Calu3 (cell line): ENCODE measurements at regions not wholly inside any gene's neighbourhood (a gene's known extent, or its start where the extent isn't known, plus 50 kb on each side); places are given as distances from the start of the nearest gene placed in this dataset.

Experiments used
- BruUV-seq: library from RNA; stranded (reverse); fragments of 400-500 nt; replicated peaks from 2 replicates; lab custom pipeline; 2021; lab: Mats Ljungman, UMichigan
- CTCF ChIA-PET: fragments of 300-600 bp; sonication (Branson Sonifier 250); formaldehyde crosslinking; loops from one replicate; lab custom pipeline; 2022; ENCODE audit warnings: antibody characterized with exemption; lab: Charles Lee
- DNase-seq: peaks from one replicate; pipeline ENCODE4 v3.0.0; 2022
- H3K27ac Mint-ChIP-seq: one replicate; pipeline ENCODE4 v1.8.0; 2022; ENCODE audit warnings: mixed read lengths; ENCODE audit not compliant: unreplicated experiment
- H3K27me3 Mint-ChIP-seq: one replicate; pipeline ENCODE4 v1.8.0; 2022; ENCODE audit warnings: mixed read lengths; ENCODE audit not compliant: unreplicated experiment
- H3K36me3 Mint-ChIP-seq: one replicate; pipeline ENCODE4 v1.8.0; 2022; ENCODE audit warnings: mild to moderate bottlenecking, moderate library complexity, mixed read lengths; ENCODE audit not compliant: insufficient read depth, unreplicated experiment
- H3K4me1 Mint-ChIP-seq: one replicate; pipeline ENCODE4 v1.8.0; 2022; ENCODE audit warnings: mild to moderate bottlenecking, low read depth, mixed read lengths; ENCODE audit not compliant: unreplicated experiment
- H3K4me3 Mint-ChIP-seq: one replicate; pipeline ENCODE4 v1.8.0; 2022; ENCODE audit warnings: mild to moderate bottlenecking, low read depth, moderate library complexity, mixed read lengths; ENCODE audit not compliant: unreplicated experiment
- H3K9me3 Mint-ChIP-seq: one replicate; pipeline ENCODE4 v1.8.0; 2022; ENCODE audit warnings: low read depth, mixed read lengths; ENCODE audit not compliant: unreplicated experiment
- intact Hi-C: fragments of 100-400 bp; cut with micrococcal nuclease; formaldehyde crosslinking; loops from one replicate; pipeline ENCODE4 v1.10.0; 2022; ENCODE audit not compliant: unreplicated experiment
- TF ChIP-seq, protein P1 (sequence below): fragments of 200-600 bp; IDR thresholded peaks from one replicate; pipeline ENCODE4 v1.8.0; 2022; ENCODE audit warnings: antibody characterized with exemption; ENCODE audit not compliant: unreplicated experiment

DNA sequence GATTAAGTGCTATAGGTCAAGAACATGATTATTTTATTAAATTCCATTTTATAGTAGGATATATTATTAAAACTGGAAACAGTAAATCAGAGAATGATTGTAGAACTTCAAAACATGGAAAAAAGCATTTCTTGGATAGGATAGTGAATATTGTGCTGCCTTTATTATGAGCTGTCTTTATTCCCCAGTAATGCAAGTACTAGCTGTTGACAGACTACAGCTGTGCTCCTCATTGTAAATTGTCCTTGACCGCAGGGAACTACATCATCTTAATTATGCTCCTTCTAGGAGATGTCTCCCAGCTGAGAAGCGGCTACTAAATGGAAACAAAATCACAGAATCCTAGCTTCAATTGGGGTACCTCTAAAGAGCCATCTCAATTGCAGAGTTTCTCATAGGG lies 1457.2 kb upstream of the PCDH7 start:
- Mint-ChIP-seq H3K27me3 (no peaks in the 10 kb centered on the region), H3K4me3 (no peak overlapping the region), H3K27ac (no peak overlapping the region), H3K9me3 (peaks cover 7% of the 10 kb centered on the region), H3K4me1 (no peaks in the 10 kb centered on the region), H3K36me3 (no peaks in the 10 kb centered on the region)
- no peak for DNase-seq
- TF ChIP-seq, protein P1, sequence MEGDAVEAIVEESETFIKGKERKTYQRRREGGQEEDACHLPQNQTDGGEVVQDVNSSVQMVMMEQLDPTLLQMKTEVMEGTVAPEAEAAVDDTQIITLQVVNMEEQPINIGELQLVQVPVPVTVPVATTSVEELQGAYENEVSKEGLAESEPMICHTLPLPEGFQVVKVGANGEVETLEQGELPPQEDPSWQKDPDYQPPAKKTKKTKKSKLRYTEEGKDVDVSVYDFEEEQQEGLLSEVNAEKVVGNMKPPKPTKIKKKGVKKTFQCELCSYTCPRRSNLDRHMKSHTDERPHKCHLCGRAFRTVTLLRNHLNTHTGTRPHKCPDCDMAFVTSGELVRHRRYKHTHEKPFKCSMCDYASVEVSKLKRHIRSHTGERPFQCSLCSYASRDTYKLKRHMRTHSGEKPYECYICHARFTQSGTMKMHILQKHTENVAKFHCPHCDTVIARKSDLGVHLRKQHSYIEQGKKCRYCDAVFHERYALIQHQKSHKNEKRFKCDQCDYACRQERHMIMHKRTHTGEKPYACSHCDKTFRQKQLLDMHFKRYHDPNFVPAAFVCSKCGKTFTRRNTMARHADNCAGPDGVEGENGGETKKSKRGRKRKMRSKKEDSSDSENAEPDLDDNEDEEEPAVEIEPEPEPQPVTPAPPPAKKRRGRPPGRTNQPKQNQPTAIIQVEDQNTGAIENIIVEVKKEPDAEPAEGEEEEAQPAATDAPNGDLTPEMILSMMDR, result no peak
- BruUV-seq, result no TSS peak
- intact Hi-C loops, result no loop called here
- CTCF ChIA-PET, result no interaction called here

GRCh38 chr4:29276150-29276549 lies 1444.0 kb upstream of the PCDH7 start:
- H3K27me3 Mint-ChIP-seq, result no peaks in the 10 kb centered on the region
- no peaks in the 10 kb centered on the region for H3K4me1 Mint-ChIP-seq
- no peak overlapping the region for H3K27ac Mint-ChIP-seq
- no peaks in the 10 kb centered on the region for H3K36me3 Mint-ChIP-seq
- TF ChIP-seq, protein P1, result no peak
- no peak for DNase-seq
- BruUV-seq, result no TSS peak
- intact Hi-C loops, result no loop called here
- no peak overlapping the region for H3K4me3 Mint-ChIP-seq
- H3K9me3 Mint-ChIP-seq, result peaks cover 6% of the 10 kb centered on the region
- CTCF ChIA-PET, result no interaction called here

- H3K4me3 Mint-ChIP-seq, result no peak overlapping the region
- DNase-seq, result no peak
- H3K27ac Mint-ChIP-seq, result no peak overlapping the region
- no peaks in the 10 kb centered on the region for H3K27me3 Mint-ChIP-seq
- CTCF ChIA-PET, result no interaction called here
- no peaks in the 10 kb centered on the region for H3K36me3 Mint-ChIP-seq
- intact Hi-C loops, result no loop called here
- H3K9me3 Mint-ChIP-seq, result peaks cover 6% of the 10 kb centered on the region
- BruUV-seq, result no TSS peak
- no peaks in the 10 kb centered on the region for H3K4me1 Mint-ChIP-seq
- TF ChIP-seq, protein P1, result no peak
Observed at GRCh38 chr4:29277381-29277780, 1442.8 kb upstream of the PCDH7 start.

DNA sequence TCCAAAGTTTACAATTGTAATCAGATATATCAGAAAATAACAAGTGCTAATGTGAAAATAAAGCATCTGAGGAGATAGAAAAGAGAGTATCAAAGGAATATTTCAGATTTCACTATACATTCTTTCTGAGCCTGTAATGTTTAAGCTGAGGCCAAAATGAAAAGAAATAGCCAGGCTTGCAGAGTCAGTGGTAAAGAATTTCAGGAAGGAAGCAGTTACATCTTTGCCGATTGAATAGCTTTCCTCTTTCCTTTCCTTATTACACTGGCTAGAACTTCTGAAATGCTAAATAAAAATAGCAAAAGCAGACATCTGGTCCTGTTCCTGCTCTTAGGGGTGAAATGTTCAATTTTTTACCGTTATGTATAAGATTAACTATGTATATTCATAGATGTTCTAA lies 1441.6 kb upstream of the PCDH7 start:
- no TSS peak for BruUV-seq
- Mint-ChIP-seq H3K4me3 (no peak overlapping the region), H3K4me1 (no peaks in the 10 kb centered on the region), H3K27ac (no peak overlapping the region), H3K27me3 (no peaks in the 10 kb centered on the region), H3K9me3 (peaks cover 7% of the 10 kb centered on the region), H3K36me3 (no peaks in the 10 kb centered on the region)
- intact Hi-C loops, result no loop called here
- DNase-seq, result no peak
- CTCF ChIA-PET, result no interaction called here
- TF ChIP-seq, protein P1, result no peak
